Mesenteric fat pad (tissue), 1 donor: ENCODE measurements at regions not wholly inside any gene's neighbourhood (a gene's known extent, or its start where the extent isn't known, plus 50 kb on each side); places are given as distances from the start of the nearest gene placed in this dataset.
"Not testable (repeated sequence)": the region's sequence is repeated elsewhere in the genome, so short reads cannot be mapped to it uniquely, and the experiment has no call there.

Experiments
- DNase-seq: peaks from one replicate; pipeline ENCODE4 v3.0.0-alpha.2; 2020; ENCODE audit warnings: low spot score
- donor health status: DM: yes; HTN: yes; CAD: no.

DNA sequence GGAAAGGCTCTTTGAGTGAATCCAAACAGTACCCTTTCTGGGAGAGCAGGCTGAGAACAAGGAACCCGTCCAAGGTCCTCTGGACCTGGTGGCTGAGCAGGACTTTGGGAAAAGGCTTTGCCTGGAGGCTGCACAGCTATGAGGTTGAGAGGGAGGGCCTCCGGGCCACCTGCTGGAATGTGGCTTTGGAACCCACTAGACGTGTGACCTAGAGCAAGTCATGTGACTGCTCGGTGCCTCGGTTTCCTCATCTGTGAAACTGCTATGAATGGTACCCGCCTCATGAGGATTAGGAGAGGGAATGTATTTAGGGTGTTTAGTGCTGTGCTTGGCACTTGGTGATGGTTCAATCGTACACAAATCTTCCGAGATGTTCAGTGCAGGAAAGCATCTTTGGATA, 50.4 kb downstream of the HAPSTR1 start:
- DNase-seq = no peak

DNA sequence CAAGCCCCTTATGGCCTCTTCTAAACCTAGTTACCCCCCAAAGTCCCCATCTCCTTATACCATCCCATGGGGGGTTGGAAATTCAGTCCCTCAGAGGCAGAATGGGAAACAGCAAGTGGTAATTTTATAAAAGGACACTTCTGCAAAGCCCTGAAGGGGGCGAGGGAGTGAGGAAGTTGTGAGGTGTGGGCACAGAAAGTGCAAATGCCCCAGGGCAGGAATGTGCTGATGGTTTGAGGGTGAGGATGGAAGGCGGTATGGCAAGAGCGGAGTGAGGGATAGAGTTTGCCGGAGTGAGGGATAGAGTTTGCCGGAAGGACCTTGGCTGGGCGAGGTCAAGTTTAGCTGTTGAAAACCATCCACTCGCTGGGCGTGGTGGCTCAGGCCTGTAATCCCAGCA, 52.7 kb downstream of the HAPSTR1 start:
- DNase-seq = no peak

DNA sequence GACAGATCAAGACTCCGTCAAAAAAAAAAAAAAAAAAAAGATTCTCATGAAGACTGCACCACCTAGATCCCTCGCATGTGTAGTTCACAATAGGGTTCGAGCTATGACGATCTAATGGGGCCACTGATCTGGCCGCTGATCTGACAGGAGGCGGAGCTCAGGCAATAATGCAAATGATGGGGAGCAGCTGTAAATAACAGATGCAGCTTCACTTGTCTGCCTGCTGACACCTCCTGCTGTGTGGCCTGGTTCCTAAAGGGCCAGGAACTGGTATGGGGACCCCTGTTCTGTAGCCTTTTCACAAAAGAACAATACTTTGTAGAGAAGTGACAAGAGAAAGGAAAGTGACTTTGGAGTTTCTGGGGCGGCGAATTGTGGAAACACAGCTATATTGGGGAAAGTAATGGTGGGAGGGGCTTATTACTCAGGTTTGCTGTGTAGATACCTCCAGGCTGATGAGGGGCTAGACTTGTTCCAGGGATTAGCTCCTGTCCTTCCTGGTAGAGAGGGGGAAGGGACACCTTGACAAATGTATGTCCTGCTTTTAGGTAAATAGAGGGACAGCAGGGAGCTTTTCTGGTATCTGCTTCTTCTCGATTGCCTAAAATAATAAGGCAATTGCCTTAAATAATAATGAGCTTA, 57.1 kb downstream of the HAPSTR1 start:
- no peak for DNase-seq

DNA sequence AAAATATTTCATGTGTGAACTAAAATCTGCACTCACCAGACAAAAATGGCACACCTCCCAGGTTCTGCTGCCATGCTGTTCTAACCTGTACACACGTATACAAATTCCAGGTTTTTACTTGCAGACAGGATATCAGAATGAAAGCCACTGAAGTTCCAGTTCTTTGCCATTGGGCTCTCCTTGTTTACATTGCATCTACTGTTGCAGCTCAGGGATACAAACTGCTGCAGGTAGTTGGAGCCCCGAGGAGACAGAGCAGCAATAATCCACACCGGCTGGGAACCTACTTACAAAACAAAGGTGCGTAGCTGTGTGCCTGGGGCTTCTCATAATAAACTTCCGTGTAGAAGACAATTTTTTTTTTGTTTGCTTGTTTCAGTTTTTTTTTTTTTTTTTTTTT, 59.6 kb downstream of the HAPSTR1 start:
- no peak for DNase-seq

DNA sequence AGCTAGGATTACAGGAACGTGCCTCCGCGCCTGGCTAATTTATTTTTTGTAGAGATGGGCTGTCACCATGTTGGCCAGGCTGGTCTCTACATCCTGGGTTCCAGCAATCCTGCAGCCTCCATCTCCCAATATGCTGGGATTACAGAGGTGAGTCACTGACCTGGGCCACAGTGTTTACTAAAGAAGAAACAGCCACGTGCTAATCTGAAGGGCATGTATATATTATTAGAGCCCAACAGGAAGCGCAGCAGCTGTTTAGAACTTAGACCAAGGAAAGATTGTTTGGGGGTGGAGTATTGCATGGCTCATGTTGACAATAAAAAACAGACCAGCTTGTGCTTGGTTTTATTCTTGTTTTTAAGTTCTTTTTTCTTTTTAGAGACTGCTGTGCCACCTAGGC, 60.2 kb downstream of the HAPSTR1 start:
- no peak for DNase-seq

DNA sequence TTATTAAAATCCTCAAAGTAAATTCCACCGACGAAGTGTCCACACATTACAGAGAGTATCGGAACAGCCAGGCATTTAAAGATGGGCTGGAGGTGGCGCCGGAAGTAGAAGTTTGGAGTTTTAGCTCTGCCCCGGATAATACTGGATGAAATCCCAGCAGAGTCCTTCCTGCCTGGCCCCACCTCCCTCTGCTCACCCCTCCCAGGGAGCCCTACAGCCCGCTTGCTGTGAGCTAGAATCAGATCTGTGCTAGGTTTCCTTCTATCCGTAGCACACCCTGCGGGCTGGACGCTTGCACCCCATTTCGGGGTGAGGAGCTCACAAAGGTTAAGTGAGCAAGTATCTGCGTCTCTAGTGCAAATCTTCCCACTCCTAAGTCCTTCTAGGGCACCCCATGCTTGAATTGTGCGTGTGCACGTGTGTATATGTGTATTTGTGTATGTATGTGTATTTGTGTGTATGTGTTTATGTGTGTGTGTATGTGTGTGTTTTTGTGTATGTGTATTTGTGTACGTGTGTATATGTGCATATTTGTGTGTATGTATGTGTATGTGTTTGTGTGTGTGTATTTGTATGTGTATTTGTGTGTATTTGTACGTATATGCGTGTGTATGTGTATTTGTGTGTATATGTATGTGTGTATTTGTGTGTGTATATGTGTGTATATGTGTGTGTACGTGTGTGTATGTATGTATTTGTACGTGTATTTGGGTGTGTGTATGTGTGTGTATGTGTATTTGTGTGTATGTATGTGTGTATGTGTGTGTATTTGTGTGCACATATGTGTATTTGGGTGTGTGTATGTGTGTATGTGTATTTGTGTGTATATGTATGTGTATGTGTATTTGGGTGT, 61.4 kb downstream of the HAPSTR1 start:
- no peak for DNase-seq

DNA sequence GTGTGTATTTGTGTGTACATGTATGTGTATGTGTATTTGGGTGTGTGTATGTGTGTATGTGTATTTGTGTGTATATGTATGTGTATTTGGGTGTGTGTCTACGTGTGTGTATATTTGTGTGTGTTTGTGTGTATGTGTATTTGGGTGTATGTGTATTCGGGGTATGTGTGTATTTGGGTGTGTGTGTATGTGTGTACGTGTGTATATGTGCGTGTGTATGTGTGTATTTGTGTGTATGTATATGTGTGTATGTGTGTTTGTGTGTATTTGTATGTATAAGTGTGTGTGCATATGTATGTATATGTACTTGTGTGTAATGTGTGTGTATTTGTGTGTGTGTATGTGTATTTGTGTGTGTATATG, 62.0 kb downstream of the HAPSTR1 start:
- DNase-seq = no peak

DNA sequence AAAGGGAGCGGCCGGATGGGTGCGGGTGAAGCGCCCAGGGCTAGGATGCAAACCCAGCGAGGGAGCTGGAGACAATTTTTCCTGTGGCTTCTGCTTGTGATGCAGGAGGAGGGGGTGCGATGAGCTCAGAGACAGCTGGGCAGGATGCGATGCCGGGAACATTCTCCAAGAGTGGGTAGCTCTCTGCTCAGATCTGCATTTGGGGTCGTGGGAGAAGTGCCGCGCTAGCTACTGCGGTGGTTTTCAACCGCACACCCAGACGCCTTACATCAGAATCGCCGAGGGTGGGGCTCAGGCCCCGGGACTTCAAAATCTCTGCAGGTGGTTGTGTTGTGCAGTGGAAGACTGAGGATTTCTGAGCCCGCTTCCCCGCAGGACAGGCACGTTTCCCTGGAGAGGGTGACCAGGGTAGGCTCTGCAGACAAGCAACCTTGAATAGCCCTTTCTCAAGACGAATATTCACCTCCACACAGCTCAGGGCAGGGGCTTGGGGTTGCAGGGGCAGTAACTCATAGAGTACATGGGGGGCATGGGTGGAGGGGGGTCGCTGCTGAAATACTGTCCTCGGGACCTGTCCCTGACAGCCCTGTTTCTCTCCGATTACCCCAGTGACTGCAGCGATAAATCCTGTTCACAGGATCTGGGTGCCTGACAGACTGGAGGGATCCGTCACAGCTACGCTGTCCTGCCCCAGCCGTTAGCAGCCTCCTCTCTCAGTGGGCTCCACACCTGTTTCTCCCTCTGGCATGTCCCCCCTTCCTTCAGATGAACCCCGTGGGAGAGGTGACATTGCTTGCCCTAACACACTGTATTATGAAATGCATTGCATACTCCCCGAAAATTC, 63.3 kb downstream of the HAPSTR1 start:
- no peak for DNase-seq

DNA sequence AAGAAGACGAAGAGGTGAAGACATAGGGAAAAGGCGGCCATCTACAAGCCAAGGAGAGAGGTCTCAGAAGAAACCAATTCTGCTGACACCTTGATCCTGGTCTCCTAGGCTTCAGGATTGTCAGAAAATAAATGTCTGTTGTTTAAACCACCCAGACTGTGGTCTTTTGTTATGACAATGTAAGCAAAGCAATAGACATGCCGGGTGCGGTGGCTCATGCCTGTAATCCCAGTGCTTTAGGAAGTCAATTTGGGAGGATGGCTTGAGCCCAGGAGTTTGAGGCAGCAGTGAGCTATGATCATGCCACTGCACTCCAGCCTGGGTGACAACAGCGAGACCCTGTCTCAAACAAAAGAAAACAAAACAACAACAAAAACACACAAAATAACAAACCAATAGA, 64.4 kb downstream of the HAPSTR1 start:
- DNase-seq = no peak

DNA sequence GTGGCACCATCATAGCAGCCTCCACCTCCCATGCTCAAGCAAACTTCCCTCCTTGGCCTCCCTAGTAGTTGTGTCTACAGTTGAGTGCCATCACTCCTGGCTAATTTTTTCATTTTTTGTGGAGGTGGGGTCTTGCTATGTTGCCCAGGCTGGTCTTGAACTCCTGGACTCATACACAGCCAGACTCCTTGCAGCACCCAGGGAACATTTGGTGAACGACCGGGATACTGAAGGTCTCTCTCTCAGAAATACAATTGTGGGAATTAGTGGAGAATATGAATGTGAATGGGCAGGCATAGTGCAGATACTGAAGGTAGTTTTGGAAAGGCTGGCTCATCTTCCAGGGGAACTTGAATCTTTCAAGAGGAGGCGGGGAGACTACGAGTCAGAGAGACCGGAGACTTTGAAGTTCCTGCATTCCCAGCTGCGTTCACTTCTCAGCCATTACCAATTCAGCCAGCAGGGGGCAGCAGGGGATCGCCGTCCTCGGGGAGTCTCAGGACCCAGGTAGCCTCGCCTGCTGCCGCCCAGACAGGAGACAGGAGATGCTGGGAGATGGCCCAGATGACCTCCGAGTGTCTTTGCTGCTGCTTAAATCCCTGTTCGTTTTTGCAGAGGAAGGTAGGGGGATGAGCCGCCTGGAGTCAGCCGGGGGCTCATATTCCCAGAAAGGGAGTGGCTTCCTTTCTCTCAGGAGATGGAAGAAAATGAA, 68.6 kb downstream of the HAPSTR1 start:
- DNase-seq = no peak

DNA sequence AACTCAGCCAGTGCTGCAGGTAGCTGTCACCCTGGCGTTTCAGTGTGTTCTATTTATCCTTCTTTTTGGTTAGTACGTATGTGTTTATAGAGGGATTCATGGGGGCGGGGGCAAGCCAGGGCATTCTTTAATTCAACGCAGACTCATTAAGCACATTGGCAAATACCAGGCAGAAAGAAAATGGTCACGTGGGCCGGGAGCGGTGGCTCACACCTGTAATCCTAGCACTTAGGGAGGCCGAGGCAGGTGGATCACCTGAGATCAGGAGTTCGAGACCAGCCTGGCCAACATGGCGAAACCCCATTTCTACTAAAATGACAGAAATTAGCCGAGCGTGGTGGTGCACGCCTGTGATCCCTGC, 69.1 kb downstream of the HAPSTR1 start:
- no peak for DNase-seq

DNA sequence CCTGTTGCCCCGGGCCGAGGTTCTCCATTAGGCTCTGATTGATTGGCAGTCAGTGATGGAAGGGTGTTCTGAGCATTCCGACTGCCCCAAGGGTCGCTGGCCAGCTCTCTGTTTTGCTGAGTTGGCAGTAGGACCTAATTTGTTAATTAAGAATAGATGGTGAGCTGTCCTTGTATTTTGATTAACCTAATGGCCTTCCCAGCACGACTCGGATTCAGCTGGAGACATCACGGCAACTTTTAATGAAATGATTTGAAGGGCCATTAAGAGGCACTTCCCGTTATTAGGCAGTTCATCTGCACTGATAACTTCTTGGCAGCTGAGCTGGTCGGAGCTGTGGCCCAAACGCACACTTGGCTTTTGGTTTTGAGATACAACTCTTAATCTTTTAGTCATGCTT, 74.2 kb downstream of the HAPSTR1 start:
- DNase-seq = no peak

DNA sequence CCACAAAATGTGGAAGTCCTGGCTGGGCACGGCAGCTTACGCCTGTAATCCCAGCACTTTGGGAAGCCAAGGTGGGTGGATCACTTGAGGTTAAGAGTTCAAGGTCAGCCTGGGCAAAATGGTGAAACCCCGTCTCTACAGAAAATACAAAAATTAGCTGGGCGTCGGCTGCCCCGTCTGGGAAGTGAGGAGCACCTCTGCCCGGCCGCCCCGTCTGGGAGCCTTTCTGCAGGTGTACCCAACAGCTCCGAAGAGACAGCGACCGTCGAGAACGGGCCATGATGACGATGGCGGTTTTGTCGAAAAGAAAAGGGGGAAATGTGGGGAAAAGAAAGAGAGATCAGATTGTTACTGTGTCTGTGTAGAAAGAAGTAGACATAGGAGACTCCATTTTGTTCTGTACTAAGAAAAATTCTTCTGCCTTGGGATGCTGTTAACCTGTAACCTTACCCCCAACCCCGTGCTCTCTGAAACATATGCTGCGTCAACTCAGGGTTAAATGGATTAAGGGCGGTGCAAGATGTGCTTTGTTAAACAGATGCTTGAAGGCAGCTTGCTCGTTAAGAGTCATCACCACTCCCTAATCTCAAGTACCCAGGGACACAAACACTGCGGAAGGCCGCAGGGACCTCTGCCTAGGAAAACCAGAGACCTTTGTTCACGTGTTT, 75.0 kb downstream of the HAPSTR1 start:
- not testable (repeated sequence) for DNase-seq

DNA sequence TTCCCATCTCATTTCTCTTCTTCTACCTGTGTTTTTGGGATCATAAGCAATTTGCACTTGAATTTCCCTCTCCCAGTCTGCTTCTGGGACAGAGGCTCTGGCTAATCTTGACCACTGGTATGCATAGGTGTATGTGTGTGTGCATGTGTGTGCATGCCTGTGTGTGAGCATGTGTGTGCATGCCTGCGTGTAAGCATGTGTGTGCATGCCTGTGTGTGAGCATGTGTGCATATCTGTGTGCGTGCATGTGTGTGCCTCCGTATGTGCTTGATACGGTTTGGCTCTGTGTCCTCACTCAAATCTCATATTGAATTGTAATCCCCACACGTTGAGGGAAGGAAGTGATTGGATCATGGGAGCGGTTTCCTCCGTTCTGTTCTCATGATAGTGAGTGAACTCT, 77.7 kb downstream of the HAPSTR1 start:
- DNase-seq = no peak

DNA sequence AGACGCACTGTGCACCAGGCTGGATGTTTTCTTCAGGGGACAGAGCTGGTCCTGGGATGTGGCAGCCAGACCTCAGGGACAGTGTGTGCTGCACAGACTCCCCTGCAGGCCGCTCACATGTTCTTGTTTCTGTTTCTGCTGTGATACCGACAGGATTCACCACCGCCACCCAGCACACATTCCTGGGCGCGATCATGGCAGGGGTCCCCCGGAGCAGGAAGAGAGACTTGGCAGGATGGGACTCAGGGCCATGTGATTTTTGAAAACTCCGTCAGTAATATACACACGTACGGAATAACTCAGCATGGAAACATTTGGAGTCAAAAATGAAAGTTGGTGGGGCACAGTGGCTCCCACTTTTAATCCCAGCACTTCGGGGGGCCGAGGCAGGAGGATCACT, 79.0 kb downstream of the HAPSTR1 start:
- no peak for DNase-seq

DNA sequence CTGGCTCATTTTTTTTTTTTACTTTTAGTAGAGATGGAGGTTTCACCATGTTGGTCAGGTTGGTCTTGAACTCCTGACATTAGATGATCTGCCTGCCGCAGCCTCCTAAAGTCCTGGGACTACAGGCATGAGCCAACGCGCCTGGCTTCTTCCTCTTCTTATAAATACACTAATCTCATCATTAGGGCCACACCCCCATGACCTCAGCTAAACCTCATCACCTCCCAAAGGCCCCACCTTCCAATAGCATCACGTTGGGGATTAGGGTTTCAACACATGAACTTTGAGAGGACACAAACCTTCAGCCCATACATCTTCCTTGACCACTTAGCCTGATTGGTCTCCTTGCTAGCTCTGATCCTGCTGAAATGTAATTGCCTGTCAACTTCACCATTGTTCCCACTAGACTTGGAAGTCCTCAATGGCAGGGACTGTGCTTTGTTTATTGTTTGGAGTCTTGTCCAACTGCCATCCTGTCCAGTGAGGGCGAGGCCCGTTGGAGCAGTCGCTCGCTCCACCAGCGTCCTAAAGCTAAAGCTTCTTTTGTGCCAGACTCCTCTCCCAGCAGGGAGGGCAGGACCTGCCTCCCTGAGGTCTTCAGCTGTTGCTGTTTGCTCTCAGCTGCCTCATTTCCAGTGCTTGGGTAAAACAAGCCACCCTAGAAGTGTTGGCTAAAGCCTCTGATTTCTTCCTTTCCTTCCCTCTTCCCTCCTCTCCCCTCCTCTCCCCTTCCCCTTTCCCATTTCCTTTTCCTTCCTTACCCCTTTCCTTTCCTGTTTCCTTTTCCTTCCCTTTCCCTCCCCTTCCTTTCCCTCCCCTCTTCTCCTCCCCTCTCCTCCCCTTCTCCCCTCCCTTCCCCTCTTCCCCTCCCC, 85.3 kb downstream of the HAPSTR1 start:
- DNase-seq = no peak

DNA sequence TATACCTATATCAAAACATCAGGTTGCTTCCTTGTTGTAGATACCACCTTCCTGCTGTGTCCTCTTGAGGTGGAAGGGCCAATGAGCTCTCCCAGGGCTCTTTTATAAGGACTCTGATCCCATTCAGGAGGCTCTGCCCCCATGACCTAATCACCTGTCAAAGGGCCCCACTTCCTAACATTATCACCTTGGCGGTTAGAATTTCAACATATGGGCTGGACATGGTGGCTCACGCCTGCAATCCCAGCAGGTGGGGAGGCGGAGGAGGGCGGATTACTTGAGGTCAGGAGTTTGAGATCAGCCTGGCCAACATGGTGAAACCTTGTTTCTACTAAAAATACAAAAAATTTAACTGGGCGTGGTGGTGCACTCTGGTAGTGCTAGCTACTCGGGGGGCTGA, 86.4 kb downstream of the HAPSTR1 start:
- no peak for DNase-seq

DNA sequence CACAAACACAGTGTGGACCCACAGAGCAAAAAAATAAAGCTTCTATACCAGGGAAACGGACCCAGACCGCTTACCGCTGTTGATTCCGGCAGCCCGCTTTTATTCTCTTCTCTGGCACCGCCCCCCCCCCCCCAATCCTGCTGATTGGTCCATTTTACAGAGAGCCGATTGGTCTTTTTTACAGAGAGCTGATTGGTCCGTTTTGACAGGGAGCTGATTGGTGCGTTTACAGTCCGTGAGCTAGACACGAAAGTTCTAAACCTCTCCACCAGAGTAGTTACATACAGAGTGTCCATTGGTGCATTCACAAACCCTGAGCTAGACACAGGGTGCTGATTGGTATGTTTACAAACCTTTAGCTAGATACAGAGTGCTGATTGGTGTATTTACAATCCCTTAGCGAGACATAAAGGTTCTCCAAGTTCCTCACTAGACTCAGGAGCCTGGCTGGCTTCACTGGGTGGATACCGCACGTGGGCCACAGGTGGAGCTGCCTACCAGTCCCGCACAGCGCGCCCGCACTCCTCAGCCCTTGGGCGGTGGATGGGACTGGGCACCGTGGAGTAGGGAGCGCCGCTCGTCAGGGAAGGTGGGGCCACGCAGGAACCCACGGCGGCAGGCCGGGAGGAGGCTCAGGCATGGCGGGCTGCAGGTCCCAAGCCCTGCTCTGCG, 92.4 kb downstream of the HAPSTR1 start:
- no peak for DNase-seq

DNA sequence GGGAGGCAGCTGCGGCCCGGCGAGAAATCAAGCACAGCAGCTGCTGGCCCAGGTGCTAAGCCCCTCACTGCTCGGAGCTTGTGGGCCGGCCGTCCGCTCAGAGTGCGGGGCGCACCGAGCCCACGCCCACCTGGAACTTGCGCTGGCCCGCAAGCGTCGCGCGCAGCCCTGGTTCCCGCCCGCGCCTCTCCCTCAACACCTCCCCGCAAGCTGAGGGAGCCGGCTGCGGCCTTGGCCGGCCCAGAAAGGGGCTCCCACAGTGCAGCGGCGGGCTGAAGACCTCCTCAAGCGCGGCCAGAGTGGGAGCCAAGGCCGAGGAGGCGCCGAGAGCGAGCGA, 92.9 kb downstream of the HAPSTR1 start:
- no peak for DNase-seq

DNA sequence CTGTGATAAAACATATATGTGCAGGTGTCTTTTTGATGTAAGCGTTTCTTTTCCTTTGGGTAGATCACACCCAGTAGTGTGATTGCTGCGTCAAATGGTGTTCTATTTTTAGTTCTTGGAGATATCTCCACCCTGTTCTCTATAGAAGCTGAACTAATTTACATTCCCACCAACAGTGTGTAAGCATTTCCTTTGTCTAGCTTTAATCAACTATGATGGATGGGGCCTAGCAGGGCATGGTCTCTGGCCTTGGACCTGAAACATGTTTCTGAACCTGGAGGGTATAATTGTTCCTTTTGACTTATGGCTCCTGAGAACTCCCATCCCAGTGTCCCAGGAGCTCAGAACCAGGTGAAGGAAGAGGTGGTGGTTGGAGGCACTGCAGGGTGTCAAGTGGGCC, 93.9 kb downstream of the HAPSTR1 start:
- DNase-seq = no peak
